ENCODE measurements at regions not wholly inside any gene's neighbourhood (a gene's known extent, or its start where the extent isn't known, plus 50 kb on each side); places are given as distances from the start of the nearest gene placed in this dataset.

GRCh38 chr9:85199866-85200495, 530.5 kb downstream of the NTRK2 start:
- TF ChIP-seq CTCF (conservative IDR thresholded peaks at IDR 0.05; ENCODE audit: low read length) = no peak
- TF ChIP-seq EZH2phosphoT487 (IDR thresholded peaks at IDR 0.05; ENCODE audit: borderline replicate concordance, low read depth, low read length) = no peak
